Amniotic epithelial cell (primary cell): ENCODE measurements at regions not wholly inside any gene's neighbourhood (a gene's known extent, or its start where the extent isn't known, plus 50 kb on each side); places are given as distances from the start of the nearest gene placed in this dataset.

Experiments used
- DNase-seq: peaks from one replicate; pipeline ENCODE4 v3.0.0-alpha.2; 2010; ENCODE audit warnings: low read depth

DNA sequence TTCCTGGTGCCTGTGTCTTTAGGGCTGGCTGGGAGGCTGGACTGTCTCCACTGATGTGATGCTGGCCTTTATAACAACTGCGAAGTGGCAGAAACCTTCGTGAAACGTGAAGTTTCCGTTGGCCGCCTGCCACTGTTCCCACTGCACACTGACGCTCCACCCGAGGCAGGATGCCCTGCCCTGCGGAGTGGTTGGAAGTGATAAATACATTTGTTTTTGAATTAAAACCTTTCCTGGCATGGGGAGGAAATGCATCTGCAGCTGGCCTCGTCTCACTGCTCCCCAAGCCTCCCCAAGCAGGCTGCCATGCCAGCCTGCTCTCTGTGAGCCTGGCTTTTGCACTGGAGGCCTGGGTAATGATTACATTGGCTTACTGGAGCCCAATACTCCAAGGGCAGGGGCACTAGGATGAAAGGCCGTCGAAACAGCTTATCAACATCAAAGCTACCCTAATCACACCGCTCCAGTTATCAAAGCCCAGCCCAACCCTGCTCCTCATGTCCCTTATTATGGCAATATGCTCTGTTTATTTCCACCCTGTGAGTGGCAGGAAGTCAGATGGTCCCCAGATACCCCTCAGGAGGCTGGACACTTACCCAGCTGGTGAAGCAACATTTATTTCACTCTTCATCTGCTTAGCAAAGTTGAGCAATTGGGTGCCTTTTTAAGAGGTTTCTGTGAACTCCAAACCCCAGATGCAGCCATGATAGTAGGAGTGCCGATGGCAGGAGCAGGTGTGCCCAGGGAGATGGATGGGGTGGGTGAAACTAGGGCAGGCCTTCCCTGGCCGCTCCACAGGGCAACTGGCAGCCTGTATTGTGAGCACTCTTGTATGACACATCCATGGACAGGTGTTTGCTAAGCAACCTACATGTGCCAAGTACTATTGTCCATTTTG, 97.4 kb upstream of the ITGA6 start:
- DNase-seq: no peak

DNA sequence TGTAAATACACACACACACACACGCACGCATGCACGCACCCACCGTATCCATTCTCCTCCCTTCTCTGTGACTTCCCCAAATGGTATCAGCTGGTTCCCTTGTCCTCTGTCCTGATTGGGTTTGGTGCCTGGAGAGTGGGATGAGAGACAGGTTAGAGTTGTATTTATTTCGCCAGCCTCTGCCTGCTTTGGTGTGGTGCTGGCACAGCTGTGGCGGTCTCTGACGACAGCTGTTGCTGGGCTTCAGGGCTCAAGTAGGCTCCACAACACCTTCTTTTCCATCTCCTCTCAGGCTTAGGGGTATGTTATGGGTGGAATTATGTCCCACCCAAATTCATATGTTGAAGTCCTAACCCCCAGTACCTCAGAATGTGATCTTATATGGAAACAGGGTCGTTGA, 94.9 kb upstream of the ITGA6 start:
- no peak for DNase-seq

- DNase-seq: no peak
Measured at GRCh38 chr2:172333235-172333977, 94.0 kb upstream of the ITGA6 start.

- DNase-seq: no peak
Measured at GRCh38 chr2:172333978-172334330, 93.4 kb upstream of the ITGA6 start.

GRCh38 chr2:172334988-172335387, 92.4 kb upstream of the ITGA6 start:
- DNase-seq: no peak

DNA sequence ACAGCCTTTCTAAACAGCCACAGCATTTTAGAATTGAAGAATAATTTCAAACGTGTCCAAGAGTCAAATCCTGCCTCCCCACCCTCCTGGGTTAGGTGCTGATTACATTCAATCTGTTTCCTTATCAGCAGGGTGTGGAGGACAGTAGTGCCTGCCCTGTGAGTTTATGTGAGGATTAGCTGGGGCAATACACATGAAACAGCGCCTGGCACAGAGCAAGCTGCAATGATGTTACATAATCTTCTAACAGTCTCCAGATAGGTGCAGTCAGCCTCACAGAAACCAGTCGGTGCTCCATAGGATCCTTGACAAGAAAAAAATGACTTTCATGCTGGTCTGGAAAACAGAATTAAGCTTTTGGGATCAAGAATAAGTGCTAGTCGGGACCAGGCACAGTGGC, 91.7 kb upstream of the ITGA6 start:
- no peak for DNase-seq

GRCh38 chr2:172336681-172337080, 90.7 kb upstream of the ITGA6 start:
- DNase-seq: no peak

GRCh38 chr2:172339371-172340010, 87.9 kb upstream of the ITGA6 start:
- no peak for DNase-seq

DNA sequence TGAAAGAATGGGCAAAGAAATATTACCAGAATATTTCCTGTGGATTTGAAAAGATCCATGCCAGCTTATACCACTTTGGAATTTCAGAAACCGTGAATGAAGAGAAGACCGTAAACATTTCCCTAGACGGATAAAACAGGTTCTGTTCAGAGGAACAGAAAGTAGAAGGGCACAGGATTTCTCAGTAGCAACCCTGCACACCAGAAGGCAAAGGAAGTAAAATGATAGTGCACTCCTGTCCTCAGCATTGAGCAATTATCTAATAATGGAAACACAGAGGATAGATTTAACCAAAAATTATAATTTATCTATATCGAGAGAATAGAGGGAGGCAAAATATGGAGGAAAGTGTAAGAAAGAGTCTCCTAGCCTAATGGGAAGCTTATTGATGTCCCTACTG, 87.0 kb upstream of the ITGA6 start:
- DNase-seq: no peak

DNA sequence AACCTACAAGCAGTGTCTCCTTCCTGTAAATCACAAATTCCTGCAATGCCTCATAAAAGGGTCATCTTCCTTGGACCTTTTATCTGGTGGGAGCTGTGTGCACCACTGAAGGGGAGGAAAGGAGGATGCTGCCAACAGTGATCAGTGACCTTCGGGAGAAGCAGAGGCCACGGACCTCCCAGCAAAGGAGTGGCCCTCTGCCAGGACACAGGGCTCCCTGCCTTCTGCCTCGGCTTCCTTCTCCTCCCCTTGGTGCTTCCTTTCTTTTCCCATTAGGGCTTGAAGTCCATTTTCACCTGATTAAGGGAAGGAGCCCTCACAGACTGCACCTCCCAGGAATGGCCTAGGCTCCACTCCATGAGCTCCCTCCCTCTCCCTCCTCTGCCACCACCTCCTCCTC, 85.3 kb upstream of the ITGA6 start:
- no peak for DNase-seq

- DNase-seq: peak; percentile 74
Measured at GRCh38 chr2:172342611-172343010, 84.8 kb upstream of the ITGA6 start.

DNA sequence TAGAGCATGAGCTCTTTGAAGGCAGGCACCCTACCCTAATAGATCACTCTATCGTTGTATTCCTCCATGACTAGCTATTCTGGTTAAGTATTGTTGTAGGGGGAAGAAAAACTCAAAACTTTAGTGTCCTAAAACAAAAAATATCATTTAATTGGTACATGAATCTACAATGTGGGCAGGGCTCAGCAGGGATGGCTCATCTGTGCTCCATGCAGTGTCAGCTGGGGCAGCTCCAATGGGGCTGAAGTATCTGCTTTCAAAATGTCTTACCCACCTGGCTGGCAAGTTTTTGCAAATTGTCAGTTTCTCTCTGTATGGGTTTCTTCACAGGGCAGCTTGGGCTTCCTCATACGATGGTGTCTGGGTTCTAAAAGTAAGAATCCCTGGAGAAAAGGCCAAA, 83.2 kb upstream of the ITGA6 start:
- DNase-seq: no peak

GRCh38 chr2:172345956-172346555, 81.3 kb upstream of the ITGA6 start:
- no peak for DNase-seq

DNA sequence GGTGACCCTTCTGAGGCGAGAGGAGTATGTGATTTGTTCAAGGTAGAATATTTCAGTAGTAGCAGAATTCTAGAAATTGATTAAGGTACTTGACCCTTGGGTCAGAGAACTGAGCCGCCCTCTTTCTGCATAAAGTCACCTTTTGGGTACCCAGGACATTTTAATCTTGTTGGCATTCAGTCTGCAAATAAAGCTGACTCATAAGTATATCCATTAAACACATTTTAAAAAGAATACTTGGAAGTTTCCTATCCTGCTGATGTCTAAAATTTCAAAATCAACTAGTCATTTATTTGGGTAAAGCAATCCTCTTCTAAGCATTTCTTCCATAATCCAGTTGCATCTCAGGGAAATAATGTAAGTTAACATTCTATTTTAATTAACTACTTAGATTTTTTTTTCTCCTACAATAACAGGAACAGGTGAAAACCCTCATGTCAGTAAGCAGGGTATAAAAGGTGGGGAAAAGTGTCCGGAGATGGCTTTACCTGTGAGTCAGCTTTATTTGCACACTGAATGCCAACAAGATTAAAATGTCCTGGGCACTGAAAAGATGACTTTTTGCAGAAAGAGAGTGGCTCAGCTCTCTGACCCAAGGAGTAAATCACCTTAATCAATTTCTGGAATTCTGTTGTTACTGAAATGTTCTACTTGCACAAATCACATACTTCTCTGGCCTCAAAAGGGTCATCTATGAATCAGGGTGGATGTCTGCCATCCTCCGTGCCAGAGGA, 78.7 kb upstream of the ITGA6 start:
- no peak for DNase-seq

GRCh38 chr2:172350839-172351479, 76.4 kb upstream of the ITGA6 start:
- DNase-seq: no peak

DNA sequence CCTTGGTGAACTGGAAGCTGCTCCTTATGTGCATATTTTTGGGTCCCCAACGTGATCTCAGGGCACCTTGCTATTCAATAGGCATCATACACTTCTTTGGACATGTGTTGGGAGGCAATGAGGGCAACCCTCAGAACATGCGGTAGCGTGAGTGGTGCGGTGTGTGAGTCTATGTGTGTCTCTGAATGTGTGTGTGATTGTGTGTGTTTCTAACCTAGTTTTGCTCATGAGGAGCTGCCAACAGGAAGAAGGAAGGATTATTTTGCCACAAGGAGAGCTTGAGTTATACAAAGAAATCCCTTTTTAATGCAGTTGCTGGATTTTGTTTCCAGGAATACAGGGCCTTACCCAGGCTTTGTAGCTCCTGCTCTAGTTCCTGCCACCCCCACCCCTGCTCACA, 75.8 kb upstream of the ITGA6 start:
- no peak for DNase-seq

GRCh38 chr2:172354347-172354746, 73.0 kb upstream of the ITGA6 start:
- no peak for DNase-seq

DNA sequence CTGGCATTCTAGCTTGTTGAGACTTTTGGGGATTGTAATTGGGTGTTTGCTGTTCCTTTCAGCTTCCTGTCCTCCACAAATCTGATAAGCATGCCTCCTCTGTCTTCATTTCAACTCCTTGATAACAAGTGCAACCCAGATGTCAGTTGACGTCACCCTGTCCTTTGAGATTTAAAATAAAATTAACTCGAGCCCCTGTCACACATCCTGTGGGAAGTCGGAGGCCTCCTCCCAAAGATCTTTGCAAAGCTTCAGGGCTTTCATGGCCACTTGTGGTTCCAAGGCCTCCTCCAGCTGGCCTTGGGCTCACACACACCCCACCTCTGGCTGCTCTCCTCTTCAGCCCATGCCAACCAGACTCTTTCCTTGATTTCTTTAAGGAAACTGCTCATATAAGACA, 69.9 kb upstream of the ITGA6 start:
- no peak for DNase-seq

- no peak for DNase-seq
Measured at GRCh38 chr2:172358691-172359556, 68.5 kb upstream of the ITGA6 start.

GRCh38 chr2:172361360-172361759, 66.0 kb upstream of the ITGA6 start:
- no peak for DNase-seq
